ENCODE measurements at regions not wholly inside any gene's neighbourhood (a gene's known extent, or its start where the extent isn't known, plus 50 kb on each side); places are given as distances from the start of the nearest gene placed in this dataset.

- Histone ChIP-seq H2AFZ (ENCODE audit: low read depth, low read length) (no peak overlapping the region), H3K9ac (ENCODE audit: insufficient read depth in 1 of 2, low read depth in 2 of 2, low read length in 2 of 2) (no peak overlapping the region), H3K4me1 (replicated peaks in 1 of 2; ENCODE audit: control insufficient read depth in 2 of 2, insufficient read depth in 2 of 2, low read length in 2 of 2) (0 out of 5 replicates have a peak, but pooled peaks cover 0 to 2% of the 10 kb centered on the region in 2 experiments), H3K79me2 (ENCODE audit: control insufficient read depth, insufficient read depth, low read length) (no peaks in the 10 kb centered on the region), H3K36me3 (ENCODE audit: control insufficient read depth, insufficient read depth, low read length) (no peaks in the 10 kb centered on the region), H3K27me3 (ENCODE audit: control insufficient read depth in 2 of 2, insufficient read depth in 2 of 2, low read length in 2 of 2) (no peaks in the 10 kb centered on the region), H3K9me3 (replicated peaks; ENCODE audit: control insufficient read depth, insufficient read depth, low read depth, low read length) (no peaks in the 10 kb centered on the region), H3K4me2 (ENCODE audit: insufficient read depth, low read length) (no peak overlapping the region), H3K4me3 (no peak overlapping the region), H4K20me1 (replicated peaks; ENCODE audit: control insufficient read depth, insufficient read depth, low read length) (no peaks in the 10 kb centered on the region), H3K27ac (ENCODE audit: extremely low read depth, low read depth, low read length) (no peak overlapping the region), H3K9me1 (ENCODE audit: control insufficient read depth, insufficient read depth, low read length) (no peaks in the 10 kb centered on the region)
- CTCF ChIA-PET (ENCODE audit: low intra/inter-chr PET ratio): no interaction called here
- DNase-seq (ENCODE audit: extremely low read depth in 1 of 4, low spot score in 3 of 4) (no peak), FAIRE-seq (no peak), ATAC-seq (no peak)
- in situ Hi-C loops (cut with MboI) (no loop called here), intact Hi-C loops (cut with micrococcal nuclease) (loop anchor here (5.0 kb wide), 1 partner anchor 48 kb away; no protein-coding TSS in a partner anchor)
- POLR2A ChIA-PET: interaction anchor here (0.6 kb wide), 3 partner anchors 12 to 647 kb away, joined by 3 read pairs; no protein-coding TSS in a partner anchor
- BruUV-seq (replicated peaks): no TSS peak
- TF ChIP-seq HMBOX1 (IDR thresholded peaks at IDR 0.05): no peak
- no peak for TF ChIP-seq ZFP1 (CRISPR knock-in tag; IDR thresholded peaks at IDR 0.05)
- no peak for TF ChIP-seq GATAD2A (IDR thresholded peaks at IDR 0.05)
- TF ChIP-seq HMGN3 (IDR thresholded peaks at IDR 0.05; ENCODE audit: borderline replicate concordance, extremely low read depth, insufficient read length, low read depth, low read length): no peak
- TF ChIP-seq CREB5 (CRISPR knock-in tag; IDR thresholded peaks at IDR 0.05): no peak
- TF ChIP-seq SAP30 (IDR thresholded peaks at IDR 0.05; ENCODE audit: borderline replicate concordance, insufficient read depth, low read depth, low read length, poor library complexity, severe bottlenecking): no peak
- no peak for TF ChIP-seq ZNF134 (CRISPR knock-in tag; conservative IDR thresholded peaks at IDR 0.05)
- WGBS (ENCODE audit: insufficient coverage, low coverage, missing lambda C conversion rate): 14% methylated on average over 2 of the region's 2 CpGs
These were observed 122.5 kb upstream of the TSC22D2 start for GRCh38 chr3:150285601-150286000.
